Neural cell (in vitro differentiated cells): ENCODE measurements at regions not wholly inside any gene's neighbourhood (a gene's known extent, or its start where the extent isn't known, plus 50 kb on each side); places are given as distances from the start of the nearest gene placed in this dataset.

Source experiments
- CTCF ChIP-seq: fragments of 450-650 bp; IDR thresholded peaks from 2 replicates; pipeline ENCODE4 v1.5.1; 2014; ENCODE audit warnings: antibody characterized with exemption, mild to moderate bottlenecking, moderate library complexity; ENCODE audit not compliant: poor library complexity, severe bottlenecking
- RAD21 ChIP-seq: fragments of 450-650 bp; conservative IDR thresholded peaks from 2 replicates; pipeline ENCODE4 v1.6.1; 2014; ENCODE audit warnings: antibody characterized with exemption, mild to moderate bottlenecking, moderate library complexity
- TAF1 ChIP-seq: IDR thresholded peaks from 2 replicates; pipeline ENCODE4 v1.6.1; 2012; ENCODE audit warnings: low read depth

DNA sequence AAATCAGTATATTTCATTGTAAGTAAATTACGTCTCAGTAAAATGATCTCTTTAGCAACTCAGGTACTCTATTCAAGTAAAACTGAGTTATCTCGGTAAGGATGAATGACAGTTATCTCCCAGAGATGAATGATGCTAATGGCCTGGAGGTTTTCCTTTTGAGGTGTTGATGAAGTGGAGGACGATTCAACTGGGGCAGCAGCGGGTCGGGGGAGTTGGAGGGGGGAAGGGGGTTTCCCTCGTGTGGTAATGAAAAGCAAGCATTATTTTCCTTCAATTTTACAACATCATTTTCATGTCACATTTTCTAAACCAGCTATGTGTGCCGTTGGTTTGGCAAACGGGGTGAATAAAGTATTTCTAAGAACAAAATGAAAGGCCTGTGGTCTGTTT is 92.4 kb upstream of the ATXN3L start:
- no peak for TF ChIP-seq TAF1
- TF ChIP-seq RAD21, result no peak
- TF ChIP-seq CTCF, result no peak
